ENCODE measurements at regions not wholly inside any gene's neighbourhood (a gene's known extent, or its start where the extent isn't known, plus 50 kb on each side); places are given as distances from the start of the nearest gene placed in this dataset.

DNA sequence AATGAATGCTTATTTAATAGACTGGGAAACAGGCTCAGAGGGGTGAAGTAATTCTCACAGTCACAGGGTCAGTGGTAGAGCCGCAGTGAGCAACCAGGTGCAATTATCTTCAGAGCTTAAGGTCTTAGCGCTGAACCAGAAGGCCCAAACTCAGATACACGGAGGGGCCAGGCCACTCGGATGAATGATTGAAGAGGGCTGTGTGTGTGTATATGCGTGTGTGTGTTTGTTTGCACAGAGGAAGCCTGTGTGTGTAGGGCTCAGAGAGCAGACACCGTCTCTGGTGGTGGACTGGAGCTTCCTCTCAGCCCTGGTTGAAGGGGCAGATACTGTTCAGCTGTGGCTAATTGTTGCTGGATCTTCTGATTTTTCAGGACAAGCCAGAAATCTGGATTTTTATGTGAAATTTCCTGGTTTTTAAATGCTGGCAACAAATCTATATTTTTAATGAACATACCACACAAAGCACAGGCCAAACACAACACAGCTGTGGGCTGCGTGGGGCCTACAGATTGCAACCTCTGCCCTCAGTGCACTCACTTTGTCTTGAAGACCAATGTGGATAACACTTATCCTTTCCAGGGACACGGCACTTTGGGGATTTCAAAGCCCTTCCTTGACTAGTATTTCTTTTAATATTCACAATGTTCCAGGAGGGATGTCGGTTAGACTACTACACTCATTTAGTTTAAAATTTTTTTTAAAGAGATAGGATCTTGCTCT lies 94.5 kb upstream of the NRXN3 start:
- TF ChIP-seq, protein P1, sequence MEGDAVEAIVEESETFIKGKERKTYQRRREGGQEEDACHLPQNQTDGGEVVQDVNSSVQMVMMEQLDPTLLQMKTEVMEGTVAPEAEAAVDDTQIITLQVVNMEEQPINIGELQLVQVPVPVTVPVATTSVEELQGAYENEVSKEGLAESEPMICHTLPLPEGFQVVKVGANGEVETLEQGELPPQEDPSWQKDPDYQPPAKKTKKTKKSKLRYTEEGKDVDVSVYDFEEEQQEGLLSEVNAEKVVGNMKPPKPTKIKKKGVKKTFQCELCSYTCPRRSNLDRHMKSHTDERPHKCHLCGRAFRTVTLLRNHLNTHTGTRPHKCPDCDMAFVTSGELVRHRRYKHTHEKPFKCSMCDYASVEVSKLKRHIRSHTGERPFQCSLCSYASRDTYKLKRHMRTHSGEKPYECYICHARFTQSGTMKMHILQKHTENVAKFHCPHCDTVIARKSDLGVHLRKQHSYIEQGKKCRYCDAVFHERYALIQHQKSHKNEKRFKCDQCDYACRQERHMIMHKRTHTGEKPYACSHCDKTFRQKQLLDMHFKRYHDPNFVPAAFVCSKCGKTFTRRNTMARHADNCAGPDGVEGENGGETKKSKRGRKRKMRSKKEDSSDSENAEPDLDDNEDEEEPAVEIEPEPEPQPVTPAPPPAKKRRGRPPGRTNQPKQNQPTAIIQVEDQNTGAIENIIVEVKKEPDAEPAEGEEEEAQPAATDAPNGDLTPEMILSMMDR (IDR thresholded peaks at IDR 0.05) = no peak
- no peak for TF ChIP-seq EZH2phosphoT487 (IDR thresholded peaks at IDR 0.05)

Data from neural progenitor cell (in vitro differentiated cells).